Activated CD4-positive, alpha-beta T cell treated with anti-CD3 and anti-CD28 coated beads, Interleukin-2, amount 50 U/mL, for 24 hours (primary cell): ENCODE measurements at regions not wholly inside any gene's neighbourhood (a gene's known extent, or its start where the extent isn't known, plus 50 kb on each side); places are given as distances from the start of the nearest gene placed in this dataset.

Experiments
- DNase-seq, 2 donors: peaks; one replicate each; pipeline ENCODE4 v3.0.0-alpha.2; 2020; ENCODE audit warnings: low read depth in 1 of 2, low spot score in 1 of 2

GRCh38 chr13:34300559-34300958 lies 482.6 kb downstream of the RFC3 start:
- no peak for DNase-seq

DNA sequence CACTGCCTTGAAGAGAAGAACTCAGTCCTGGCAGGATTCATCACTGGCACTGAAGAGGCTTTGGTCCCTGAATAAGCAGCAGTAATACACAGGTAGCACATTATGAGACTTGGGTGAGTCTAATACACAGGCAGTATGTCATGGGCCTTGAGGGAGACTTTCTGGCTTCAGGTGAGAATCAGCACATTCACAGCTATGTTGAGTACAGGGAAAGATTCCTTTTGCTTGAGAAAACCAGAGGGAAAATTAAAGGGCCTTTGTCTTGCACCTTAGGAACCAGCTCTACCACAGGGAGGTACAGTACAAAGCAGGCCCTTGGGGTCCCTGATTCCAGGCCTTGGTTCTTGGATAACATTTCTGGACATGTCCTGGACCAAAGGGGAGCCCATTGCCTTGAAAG lies 484.6 kb downstream of the RFC3 start:
- no peak for DNase-seq

- no peak for DNase-seq
These were observed 485.4 kb downstream of the RFC3 start for GRCh38 chr13:34303346-34303745.

GRCh38 chr13:34307607-34308006 lies 489.7 kb downstream of the RFC3 start:
- DNase-seq = no peak

- no peak for DNase-seq
These were observed 490.8 kb downstream of the RFC3 start for GRCh38 chr13:34308725-34309124.

DNA sequence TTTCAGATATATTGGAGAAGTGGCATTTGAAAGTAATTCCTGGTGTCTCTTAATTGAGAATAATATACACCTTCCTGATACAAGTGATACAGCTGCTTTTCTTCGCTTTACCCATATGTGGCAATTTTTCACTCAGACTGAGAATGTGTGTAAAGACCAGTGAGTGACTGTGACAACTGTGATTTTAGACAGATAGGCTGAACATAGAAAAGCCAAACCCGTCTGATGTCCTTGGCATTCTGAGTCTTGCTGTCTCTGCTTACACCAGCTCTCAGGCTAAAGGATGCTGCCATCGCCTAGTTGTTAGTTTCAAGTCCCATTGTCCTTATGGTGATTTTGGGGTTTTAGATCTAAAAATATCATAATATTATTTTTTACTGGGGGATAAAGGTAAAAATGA lies 492.6 kb downstream of the RFC3 start:
- DNase-seq = no peak

DNA sequence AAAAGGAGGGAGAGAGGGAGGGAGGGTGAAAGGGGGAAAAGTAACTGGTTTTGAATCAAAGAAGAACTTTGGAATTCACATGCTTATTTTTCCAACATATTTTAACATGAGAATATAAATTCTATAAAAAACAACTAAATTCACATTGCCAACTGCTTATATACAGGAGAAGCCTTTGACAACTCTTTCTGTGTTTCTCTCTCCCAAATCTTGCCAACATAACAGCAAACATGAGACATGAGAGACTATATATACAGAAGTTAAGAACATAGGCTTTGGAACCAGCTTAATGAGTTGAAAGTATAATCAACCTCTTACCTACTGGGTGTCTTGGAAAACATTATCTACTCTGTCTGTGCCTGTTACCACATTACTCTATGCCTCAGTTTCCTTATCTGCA lies 493.3 kb downstream of the RFC3 start:
- no peak for DNase-seq

DNA sequence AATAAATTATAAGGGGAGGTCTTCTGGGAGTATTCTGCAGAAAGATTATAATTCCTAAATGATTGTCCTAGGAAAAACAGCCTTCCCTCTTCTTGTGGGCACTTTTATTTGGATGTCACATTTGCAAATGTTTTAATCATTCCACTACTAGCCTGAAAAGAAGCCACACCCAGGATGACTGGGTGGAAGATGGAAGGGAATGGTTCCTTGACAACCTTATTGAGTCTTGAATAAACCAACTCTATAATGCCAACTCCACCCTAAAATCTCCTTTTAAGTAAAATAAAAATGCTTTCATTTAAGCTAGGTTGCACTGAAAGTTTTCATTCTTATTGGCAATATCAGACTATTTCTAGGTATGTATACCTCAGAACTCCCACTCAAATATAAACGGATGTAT lies 494.6 kb downstream of the RFC3 start:
- DNase-seq = no peak

- DNase-seq = no peak
These were observed 502.1 kb downstream of the RFC3 start for GRCh38 chr13:34320084-34320483.

- DNase-seq = no peak
These were observed 504.2 kb downstream of the RFC3 start for GRCh38 chr13:34322014-34322742.

DNA sequence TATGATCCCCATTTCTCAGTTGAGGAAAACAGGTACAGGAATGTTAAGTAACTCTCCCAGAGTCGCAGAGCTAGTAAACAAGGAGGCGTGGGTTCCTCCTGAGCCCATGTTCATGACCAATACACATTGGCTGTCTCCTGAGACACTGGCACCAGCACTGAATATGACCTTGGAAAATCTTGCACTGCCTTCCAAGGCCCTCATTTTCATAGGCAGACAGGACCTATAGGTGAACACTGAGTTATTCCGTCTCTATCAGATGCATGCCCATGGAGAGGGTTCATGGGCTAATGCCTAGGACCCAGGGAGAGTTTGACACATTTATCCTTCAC lies 504.8 kb downstream of the RFC3 start:
- DNase-seq = no peak

GRCh38 chr13:34335014-34336007 lies 517.4 kb downstream of the RFC3 start:
- DNase-seq = no peak

GRCh38 chr13:34338102-34338501 lies 520.2 kb downstream of the RFC3 start:
- no peak for DNase-seq

GRCh38 chr13:34340534-34340933 lies 522.6 kb downstream of the RFC3 start:
- DNase-seq = no peak

GRCh38 chr13:34343413-34343940 lies 525.5 kb downstream of the RFC3 start:
- DNase-seq = no peak

GRCh38 chr13:34344816-34345215 lies 526.9 kb downstream of the RFC3 start:
- no peak for DNase-seq

GRCh38 chr13:34345258-34345965 lies 527.5 kb downstream of the RFC3 start:
- DNase-seq = no peak

GRCh38 chr13:34346626-34347025 lies 528.7 kb downstream of the RFC3 start:
- DNase-seq = no peak

GRCh38 chr13:34347784-34348573 lies 530.0 kb downstream of the RFC3 start:
- no peak for DNase-seq

GRCh38 chr13:34349091-34349722 lies 531.3 kb downstream of the RFC3 start:
- no peak for DNase-seq
